Suprapubic skin (tissue), 4 donors: ENCODE measurements at regions not wholly inside any gene's neighbourhood (a gene's known extent, or its start where the extent isn't known, plus 50 kb on each side); places are given as distances from the start of the nearest gene placed in this dataset.

ENCODE experiments used
- CTCF ChIP-seq, 2 donors: fragments of 200-600 bp in 1 of 2; fragments of 450-650 bp in 1 of 2; sonication (generic) in 1 of 2; IDR thresholded peaks; one replicate each; pipeline ENCODE4 v1.5.1; 2016 to 2019; ENCODE audit warnings: antibody characterized with exemption in 2 of 2, mild to moderate bottlenecking in 1 of 2, moderate library complexity in 1 of 2
- EP300 ChIP-seq: sonication (generic); formaldehyde crosslinking; IDR thresholded peaks from one replicate; pipeline ENCODE4 v1.6.1; 2017; ENCODE audit warnings: antibody characterized with exemption
- POLR2A ChIP-seq, 2 donors: fragments of 450-650 bp; IDR thresholded peaks; one replicate each; pipeline ENCODE4 v1.6.1; 2017; ENCODE audit warnings: antibody characterized with exemption in 2 of 2, mild to moderate bottlenecking in 2 of 2, moderate library complexity in 2 of 2
- POLR2AphosphoS5 ChIP-seq, 3 donors: sonication (generic); formaldehyde crosslinking; IDR thresholded peaks; one replicate each; pipeline ENCODE4 v1.6.1; 2017; ENCODE audit warnings: antibody characterized with exemption in 3 of 3

GRCh38 chr15:70323111-70323851, 225.6 kb upstream of the TLE3 start:
- no peak for TF ChIP-seq CTCF (IDR thresholded peaks at IDR 0.05)
- TF ChIP-seq POLR2AphosphoS5 (IDR thresholded peaks at IDR 0.05): no peak
- TF ChIP-seq EP300: no peak
- TF ChIP-seq POLR2A (IDR thresholded peaks at IDR 0.05): no peak
